ENCODE measurements at regions not wholly inside any gene's neighbourhood (a gene's known extent, or its start where the extent isn't known, plus 50 kb on each side); places are given as distances from the start of the nearest gene placed in this dataset.

GRCh38 chr14:95444132-95445129 lies 72.0 kb downstream of the SYNE3 start:
- no peak for TF ChIP-seq CTCF (IDR thresholded peaks at IDR 0.05; ENCODE audit: insufficient read depth, low read depth, low read length)
- DNase-seq (ENCODE audit: low read depth) = no peak
- no peak overlapping the region for H3K4me3 ChIP-seq (ENCODE audit: low read depth, low read length)

GRCh38 chr14:95442633-95443021 lies 73.8 kb downstream of the SYNE3 start:
- H3K4me3 ChIP-seq (ENCODE audit: low read depth, low read length) = no peak overlapping the region
- peak; percentile 82 for DNase-seq (ENCODE audit: low read depth)
- peak; percentile 94 for TF ChIP-seq CTCF (IDR thresholded peaks at IDR 0.05; ENCODE audit: insufficient read depth, low read depth, low read length)

DNA sequence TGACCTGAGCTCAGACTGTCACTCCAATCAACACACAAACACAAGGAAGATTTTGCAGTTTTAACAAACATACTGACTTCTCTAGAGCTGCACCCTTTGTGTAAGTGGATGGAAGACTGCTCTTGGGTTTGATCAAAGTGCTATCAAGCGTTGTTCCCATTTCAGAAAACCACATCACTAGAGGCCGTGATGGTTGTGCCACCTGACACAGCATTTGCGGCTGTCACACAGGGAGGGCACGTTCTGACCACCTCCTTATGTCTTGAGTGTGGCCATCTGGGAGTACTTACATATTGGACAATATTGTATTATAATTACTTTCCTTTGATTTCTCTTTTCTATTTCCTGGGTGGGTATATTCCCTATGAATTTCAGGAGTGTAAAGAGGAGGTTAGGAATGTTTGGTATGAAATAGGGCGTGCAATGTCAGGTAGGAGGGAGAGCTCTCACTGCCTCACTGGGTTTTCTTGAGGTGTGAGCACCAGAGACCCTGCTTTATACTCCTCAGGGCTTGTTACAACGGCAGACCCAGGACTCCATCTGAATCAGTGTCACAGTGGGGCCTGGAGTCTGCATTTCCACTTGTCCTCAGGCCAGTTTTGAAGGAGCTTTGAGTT lies 74.3 kb downstream of the SYNE3 start:
- no peak for TF ChIP-seq CTCF (IDR thresholded peaks at IDR 0.05; ENCODE audit: insufficient read depth, low read depth, low read length)

GRCh38 chr14:95440951-95441350 lies 75.5 kb downstream of the SYNE3 start:
- TF ChIP-seq CTCF (IDR thresholded peaks at IDR 0.05; ENCODE audit: insufficient read depth, low read depth, low read length) = no peak
- no peak overlapping the region for H3K4me3 ChIP-seq (ENCODE audit: low read depth, low read length)
- DNase-seq (ENCODE audit: low read depth) = no peak

More for the DNA sequence above, 74.3 kb downstream of the SYNE3 start:
- no peak overlapping the region for H3K4me3 ChIP-seq (ENCODE audit: low read depth, low read length)
- no peak for DNase-seq (ENCODE audit: low read depth)

GRCh38 chr14:95440496-95440895 lies 76.0 kb downstream of the SYNE3 start:
- no peak for TF ChIP-seq CTCF (IDR thresholded peaks at IDR 0.05; ENCODE audit: insufficient read depth, low read depth, low read length)
- DNase-seq (ENCODE audit: low read depth) = no peak
- H3K4me3 ChIP-seq (ENCODE audit: low read depth, low read length) = no peak overlapping the region

DNA sequence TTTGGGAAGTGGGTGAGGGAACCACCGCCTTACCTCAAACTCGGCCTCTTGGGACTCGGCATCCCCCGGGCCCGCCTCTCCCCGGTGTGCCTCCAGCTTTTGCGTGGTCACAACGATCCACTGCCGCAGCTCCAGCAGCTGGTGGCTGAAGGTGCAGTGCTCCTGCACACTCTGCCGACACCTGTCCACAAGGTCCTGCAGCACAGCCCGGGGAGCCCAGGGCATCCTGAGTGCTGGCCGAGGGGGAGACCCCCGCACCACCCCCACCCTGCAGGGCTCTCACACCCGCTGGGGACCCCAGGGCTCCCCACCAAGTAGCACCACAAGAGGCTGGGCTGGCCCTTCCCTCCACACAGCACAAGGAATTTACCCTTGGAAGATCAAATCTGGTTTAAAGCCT lies 76.6 kb downstream of the SYNE3 start:
- TF ChIP-seq CTCF (IDR thresholded peaks at IDR 0.05; ENCODE audit: insufficient read depth, low read depth, low read length) = no peak
- H3K4me3 ChIP-seq (ENCODE audit: low read depth, low read length) = no peak overlapping the region
- DNase-seq (ENCODE audit: low read depth) = no peak

Data from fibroblast of villous mesenchyme (primary cell).